Trophoblast cell (in vitro differentiated cells and primary cell): ENCODE measurements at regions not wholly inside any gene's neighbourhood (a gene's known extent, or its start where the extent isn't known, plus 50 kb on each side); places are given as distances from the start of the nearest gene placed in this dataset.
"Not testable (repeated sequence)": the region's sequence is repeated elsewhere in the genome, so short reads cannot be mapped to it uniquely, and the experiment has no call there.

ENCODE experiments used
- DNase-seq, 2 donors: peaks; one replicate each; pipeline ENCODE4 v3.0.0-alpha.2; 2016
- H2AFZ ChIP-seq: 2 replicates; pipeline ENCODE4 v1.6.1; 2013; ENCODE audit warnings: low read length, moderate library complexity, mild to moderate bottlenecking; ENCODE audit not compliant: insufficient read depth, poor library complexity
- H2AK5ac ChIP-seq: 2 replicates; pipeline ENCODE4 v1.6.1; 2013; ENCODE audit warnings: mild to moderate bottlenecking, low read length
- H2BK120ac ChIP-seq: 2 replicates; pipeline ENCODE4 v1.6.1; 2013; ENCODE audit warnings: low read length, mild to moderate bottlenecking, moderate library complexity; ENCODE audit not compliant: insufficient read depth, poor library complexity
- H2BK12ac ChIP-seq: 2 replicates; pipeline ENCODE4 v1.6.1; 2013; ENCODE audit warnings: mild to moderate bottlenecking, low read length, moderate library complexity
- H2BK5ac ChIP-seq: 2 replicates; pipeline ENCODE4 v1.6.1; 2013; ENCODE audit warnings: low read length, low read depth, moderate library complexity, mild to moderate bottlenecking; ENCODE audit not compliant: poor library complexity
- H3K14ac ChIP-seq: 2 replicates; pipeline ENCODE4 v1.6.1; 2013; ENCODE audit warnings: mild to moderate bottlenecking, low read length
- H3K18ac ChIP-seq: 2 replicates; pipeline ENCODE4 v1.6.1; 2013; ENCODE audit warnings: mild to moderate bottlenecking, low read length
- H3K23ac ChIP-seq: 2 replicates; pipeline ENCODE4 v1.6.1; 2013; ENCODE audit warnings: low read length
- H3K27ac ChIP-seq: 2 replicates; pipeline ENCODE4 v1.5.1; 2013; ENCODE audit warnings: low read depth, mild to moderate bottlenecking, inconsistent platforms, low read length, moderate library complexity
- H3K27me3 ChIP-seq: 2 replicates; pipeline ENCODE4 v1.6.1; 2013; ENCODE audit warnings: inconsistent platforms, mild to moderate bottlenecking, low read length, moderate library complexity; ENCODE audit not compliant: insufficient read depth
- H3K36me3 ChIP-seq, 2 experiments: 1 replicate in 1 of 2; 2 replicates in 1 of 2; pipeline ENCODE4 v1.6.1; 2013; ENCODE audit warnings: low read length in 2 of 2, mild to moderate bottlenecking in 2 of 2, moderate library complexity in 1 of 2; ENCODE audit not compliant: insufficient read depth in 2 of 2, control insufficient read depth in 1 of 2
- H3K4ac ChIP-seq: 2 replicates; pipeline ENCODE4 v1.6.1; 2013; ENCODE audit warnings: low read depth, mild to moderate bottlenecking, low read length, moderate library complexity
- H3K4me1 ChIP-seq, 2 experiments: 1 replicate in 1 of 2; 2 replicates in 1 of 2; pipeline ENCODE4 v1.6.1; 2013; ENCODE audit warnings: low read length in 2 of 2, mild to moderate bottlenecking in 2 of 2, moderate library complexity in 1 of 2; ENCODE audit not compliant: insufficient read depth in 2 of 2, control insufficient read depth in 1 of 2
- H3K4me2 ChIP-seq: 2 replicates; pipeline ENCODE4 v1.6.1; 2013; ENCODE audit warnings: inconsistent platforms, mild to moderate bottlenecking, low read length, moderate library complexity
- H3K4me3 ChIP-seq: 2 replicates; pipeline ENCODE4 v1.5.1; 2013; ENCODE audit warnings: mild to moderate bottlenecking, low read depth, low read length, inconsistent platforms
- H3K79me1 ChIP-seq: one replicate; pipeline ENCODE4 v1.6.1; 2013; ENCODE audit warnings: low read length
- H3K79me2 ChIP-seq: 2 replicates; pipeline ENCODE4 v1.6.1; 2013; ENCODE audit warnings: low read length, mild to moderate bottlenecking; ENCODE audit not compliant: control insufficient read depth, insufficient read depth, poor library complexity
- H3K9ac ChIP-seq: 2 replicates; pipeline ENCODE4 v1.6.1; 2013; ENCODE audit warnings: mild to moderate bottlenecking, low read length
- H3K9me3 ChIP-seq: 2 replicates; pipeline ENCODE4 v1.6.1; 2013; ENCODE audit warnings: low read depth, mild to moderate bottlenecking, control low read depth, inconsistent platforms, low read length; ENCODE audit not compliant: insufficient read depth
- H4K12ac ChIP-seq: 2 replicates; pipeline ENCODE4 v1.6.1; 2013; ENCODE audit warnings: low read depth, mild to moderate bottlenecking, low read length, moderate library complexity
- H4K8ac ChIP-seq: 2 replicates; pipeline ENCODE4 v1.6.1; 2013; ENCODE audit warnings: low read depth, mild to moderate bottlenecking, low read length, moderate library complexity
- H4K91ac ChIP-seq: one replicate; pipeline ENCODE4 v1.6.1; 2013; ENCODE audit warnings: low read depth, mild to moderate bottlenecking, low read length, moderate library complexity
- WGBS: extraction: QIAGEN DNeasy Blood & Tissue Kit; methylation state at CpG from one replicate; pipeline ENCODE4 v1.1.7; 2013; ENCODE audit warnings: missing lambda C conversion rate; ENCODE audit not compliant: insufficient read length, insufficient coverage; ENCODE audit errors: extremely low coverage; 5-methylcytosine and 5-hydroxymethylcytosine counted together

GRCh38 chr15:70364023-70364422, 266.3 kb upstream of the TLE3 start:
- H3K36me3 ChIP-seq, H4K8ac ChIP-seq, H2AFZ ChIP-seq, H2BK12ac ChIP-seq, H2BK120ac ChIP-seq, H3K79me2 ChIP-seq, H4K12ac ChIP-seq, H3K14ac ChIP-seq, H3K27me3 ChIP-seq, H3K4me3 ChIP-seq, H3K18ac ChIP-seq, H4K91ac ChIP-seq, H2AK5ac ChIP-seq, H3K27ac ChIP-seq, H3K4me1 ChIP-seq, H2BK5ac ChIP-seq, H3K79me1 ChIP-seq, H3K9ac ChIP-seq, DNase-seq, H3K4me2 ChIP-seq, H3K9me3 ChIP-seq, H3K4ac ChIP-seq, H3K23ac ChIP-seq: not testable (repeated sequence)
- WGBS, result no CpG with 5 or more reads among the region's 4 CpGs

GRCh38 chr15:70362886-70363285, 265.2 kb upstream of the TLE3 start:
- no peak overlapping the region for H3K14ac ChIP-seq
- H4K91ac ChIP-seq, result peak overlapping the region; percentile 23
- H3K79me1 ChIP-seq, result no peaks in the 10 kb centered on the region
- H4K8ac ChIP-seq, result no peak overlapping the region
- no peak overlapping the region for H3K27ac ChIP-seq
- no peak overlapping the region for H2BK5ac ChIP-seq
- H3K36me3 ChIP-seq, result no peaks in the 10 kb centered on the region
- H2AFZ ChIP-seq, result no peak overlapping the region
- H3K9me3 ChIP-seq, result peaks cover 4% of the 10 kb centered on the region
- H3K4me1 ChIP-seq, result no peaks in the 10 kb centered on the region
- no peaks in the 10 kb centered on the region for H3K79me2 ChIP-seq
- no peak overlapping the region for H2AK5ac ChIP-seq
- no peak overlapping the region for H3K4me2 ChIP-seq
- H4K12ac ChIP-seq, result no peak overlapping the region
- H2BK120ac ChIP-seq, result no peak overlapping the region
- no peak overlapping the region for H3K9ac ChIP-seq
- peak; percentile 31 to 68 for DNase-seq
- H3K18ac ChIP-seq, result no peak overlapping the region
- no peak overlapping the region for H3K23ac ChIP-seq
- no peak overlapping the region for H3K4me3 ChIP-seq
- no peaks in the 10 kb centered on the region for H3K27me3 ChIP-seq
- no CpG with 5 or more reads among the region's 6 CpGs for WGBS
- H3K4ac ChIP-seq, result no peak overlapping the region
- H2BK12ac ChIP-seq, result no peak overlapping the region

- Histone ChIP-seq H2BK120ac (no peak overlapping the region), H2BK12ac (peak overlapping the region; percentile 16), H4K91ac (peak overlapping the region; percentile 23), H2AFZ (no peak overlapping the region), H3K27me3 (no peaks in the 10 kb centered on the region), H3K4me2 (no peak overlapping the region), H3K4me1 (peaks cover 2 to 3% of the 10 kb centered on the region in 2 experiments), H3K4me3 (peak overlapping the region; percentile 14), H4K8ac (no peak overlapping the region), H3K36me3 (no peaks in the 10 kb centered on the region), H3K9me3 (peaks cover 2% of the 10 kb centered on the region), H2AK5ac (no peak overlapping the region), H3K18ac (no peak overlapping the region), H2BK5ac (no peak overlapping the region), H4K12ac (no peak overlapping the region), H3K4ac (no peak overlapping the region), H3K27ac (no peak overlapping the region), H3K79me2 (no peaks in the 10 kb centered on the region), H3K9ac (no peak overlapping the region), H3K79me1 (no peaks in the 10 kb centered on the region), H3K23ac (no peak overlapping the region), H3K14ac (no peak overlapping the region)
- no peak for DNase-seq
- WGBS, result no CpG with 5 or more reads among the region's 3 CpGs
Observed at GRCh38 chr15:70362350-70362749, 264.6 kb upstream of the TLE3 start.

- Histone ChIP-seq H4K12ac (no peak overlapping the region), H3K4me1 (peaks cover 7% of the 10 kb centered on the region in 2 experiments), H2AK5ac (no peak overlapping the region), H3K79me1 (peaks cover 3% of the 10 kb centered on the region), H3K79me2 (no peaks in the 10 kb centered on the region), H3K18ac (no peak overlapping the region), H3K27me3 (no peaks in the 10 kb centered on the region), H3K23ac (no peak overlapping the region), H3K4ac (no peak overlapping the region), H2AFZ (no peak overlapping the region), H3K14ac (no peak overlapping the region), H2BK5ac (no peak overlapping the region), H4K8ac (no peak overlapping the region), H4K91ac (no peak overlapping the region), H2BK120ac (no peak overlapping the region), H3K27ac (no peak overlapping the region), H2BK12ac (no peak overlapping the region), H3K4me3 (no peak overlapping the region), H3K4me2 (no peak overlapping the region), H3K9ac (no peak overlapping the region), H3K9me3 (peaks cover 2% of the 10 kb centered on the region), H3K36me3 (no peaks in the 10 kb centered on the region)
- DNase-seq, result no peak
- WGBS, result no CpG with 5 or more reads among the region's 11 CpGs
Observed at GRCh38 chr15:70361891-70362290, 264.2 kb upstream of the TLE3 start.
